ENCODE measurements at regions not wholly inside any gene's neighbourhood (a gene's known extent, or its start where the extent isn't known, plus 50 kb on each side); places are given as distances from the start of the nearest gene placed in this dataset.

DNA sequence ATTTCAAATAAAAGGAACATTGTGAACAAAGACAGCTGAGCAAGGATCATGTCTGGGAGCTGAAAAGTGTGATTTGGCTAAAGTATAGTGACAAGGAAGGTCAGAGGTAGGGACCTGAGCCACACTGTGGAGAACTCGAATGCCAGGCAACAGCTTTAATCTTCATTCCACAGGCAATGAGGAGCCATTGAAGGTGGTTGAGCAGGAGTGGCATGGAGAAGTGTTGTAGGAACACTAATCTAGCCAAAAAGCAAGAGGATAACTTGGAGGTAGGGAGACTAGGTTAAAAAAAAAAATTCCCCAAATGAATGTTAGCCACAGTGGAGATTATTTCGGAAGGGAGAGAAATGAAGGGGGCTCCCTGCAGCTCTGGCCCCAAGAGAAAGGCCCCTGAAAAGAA lies 286.9 kb downstream of the BCOR start:
- no peak overlapping the region for H2BK12ac ChIP-seq (ENCODE audit: insufficient read length, low read depth, low read length)
- no peak overlapping the region for H2AFZ ChIP-seq (ENCODE audit: low read length)
- H2BK20ac ChIP-seq (ENCODE audit: low read depth, low read length, poor library complexity, severe bottlenecking), result no peak overlapping the region
- no peaks in the 10 kb centered on the region for H3K79me2 ChIP-seq (ENCODE audit: insufficient read depth, low read length)
- no peak overlapping the region for H3K14ac ChIP-seq (ENCODE audit: insufficient read depth, low read length)
- TF ChIP-seq, protein P1, sequence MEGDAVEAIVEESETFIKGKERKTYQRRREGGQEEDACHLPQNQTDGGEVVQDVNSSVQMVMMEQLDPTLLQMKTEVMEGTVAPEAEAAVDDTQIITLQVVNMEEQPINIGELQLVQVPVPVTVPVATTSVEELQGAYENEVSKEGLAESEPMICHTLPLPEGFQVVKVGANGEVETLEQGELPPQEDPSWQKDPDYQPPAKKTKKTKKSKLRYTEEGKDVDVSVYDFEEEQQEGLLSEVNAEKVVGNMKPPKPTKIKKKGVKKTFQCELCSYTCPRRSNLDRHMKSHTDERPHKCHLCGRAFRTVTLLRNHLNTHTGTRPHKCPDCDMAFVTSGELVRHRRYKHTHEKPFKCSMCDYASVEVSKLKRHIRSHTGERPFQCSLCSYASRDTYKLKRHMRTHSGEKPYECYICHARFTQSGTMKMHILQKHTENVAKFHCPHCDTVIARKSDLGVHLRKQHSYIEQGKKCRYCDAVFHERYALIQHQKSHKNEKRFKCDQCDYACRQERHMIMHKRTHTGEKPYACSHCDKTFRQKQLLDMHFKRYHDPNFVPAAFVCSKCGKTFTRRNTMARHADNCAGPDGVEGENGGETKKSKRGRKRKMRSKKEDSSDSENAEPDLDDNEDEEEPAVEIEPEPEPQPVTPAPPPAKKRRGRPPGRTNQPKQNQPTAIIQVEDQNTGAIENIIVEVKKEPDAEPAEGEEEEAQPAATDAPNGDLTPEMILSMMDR (conservative IDR thresholded peaks at IDR 0.05), result no peak
- DNase-seq, result no peak
- no CpG with 5 or more reads among the region's 2 CpGs for WGBS (ENCODE audit: extremely low coverage, insufficient read length, low lambda C conversion rate)
- Mint-ChIP-seq H3K36me3 (ENCODE audit: insufficient read depth in 1 of 3, low read depth in 3 of 3) (peaks cover 0 to 8% (median 0%) of the 10 kb centered on the region in 3 experiments; a peak in 3 of 7 replicates), H3K4me1 (peaks cover 39 to 44% of the 10 kb centered on the region in 2 experiments), H3K27me3 (ENCODE audit: low read depth) (peaks cover 9% of the 10 kb centered on the region), H3K4me3 (no peak overlapping the region), H3K27ac (peak overlapping the region in 1 of 3 experiments; percentile 67; a peak in 1 of 7 replicates), H3K9me3 (peaks cover 73 to 80% of the 10 kb centered on the region in 2 experiments)
- no peak overlapping the region for H2BK5ac ChIP-seq (ENCODE audit: insufficient read length, low read length)
- H3K9me3 ChIP-seq (ENCODE audit: control insufficient read depth, low read depth, low read length), result no peaks in the 10 kb centered on the region
- no peak overlapping the region for H3K56ac ChIP-seq (ENCODE audit: insufficient read length, low read depth, low read length)
- H4K20me1 ChIP-seq (ENCODE audit: control insufficient read depth, insufficient read depth, insufficient read length), result no peaks in the 10 kb centered on the region
- no peak overlapping the region for H4K5ac ChIP-seq (ENCODE audit: insufficient read length, low read depth, low read length)
- H3T11ph ChIP-seq (ENCODE audit: low read length), result no peak overlapping the region
- peaks cover 14% of the 10 kb centered on the region for H3K4me1 ChIP-seq (ENCODE audit: insufficient read depth, low read length)
- H3K27me3 ChIP-seq (ENCODE audit: insufficient read depth, low read length), result no peaks in the 10 kb centered on the region
- H4K91ac ChIP-seq (ENCODE audit: insufficient read length, low read depth, low read length), result no peak overlapping the region
- no peak overlapping the region for H4K8ac ChIP-seq (replicated peaks; ENCODE audit: insufficient read length, low read depth, low read length)
- H3K79me1 ChIP-seq (ENCODE audit: insufficient read depth, low read depth, low read length, poor library complexity, severe bottlenecking), result no peaks in the 10 kb centered on the region
- H3K9ac ChIP-seq (ENCODE audit: extremely low read depth, insufficient read length, low read length), result no peak overlapping the region
- no peak overlapping the region for H3K23ac ChIP-seq (ENCODE audit: insufficient read length, low read depth, low read length)
- no peak overlapping the region for H2BK120ac ChIP-seq (ENCODE audit: low read depth, low read length, poor library complexity, severe bottlenecking)
- no peak overlapping the region for H3K4me2 ChIP-seq (ENCODE audit: insufficient read depth, insufficient read length, low read length)
- no peak overlapping the region for H3K4ac ChIP-seq (ENCODE audit: low read depth, low read length)
- H2BK15ac ChIP-seq (ENCODE audit: low read depth, low read length), result no peak overlapping the region
- H3K27ac ChIP-seq (ENCODE audit: insufficient read length, low read depth, low read length), result no peak overlapping the region
- no peaks in the 10 kb centered on the region for H3K23me2 ChIP-seq (ENCODE audit: insufficient read length, low read depth, low read length, poor library complexity, severe bottlenecking)
- no peak overlapping the region for H2AK5ac ChIP-seq (ENCODE audit: insufficient read length, low read length)
- H3K18ac ChIP-seq (ENCODE audit: insufficient read length, low read depth, low read length), result no peak overlapping the region

Measured in H9 (cell line).